Fibroblast of lung (primary cell): ENCODE measurements at regions not wholly inside any gene's neighbourhood (a gene's known extent, or its start where the extent isn't known, plus 50 kb on each side); places are given as distances from the start of the nearest gene placed in this dataset.

Experiments
- DNase-seq, 2 donors: peaks; one replicate each; pipeline versions ENCODE4 v3.0.0 to v3.0.0-alpha.2; 2010; ENCODE audit warnings: low read depth in 2 of 2
- H2AFZ ChIP-seq: 2 replicates; pipeline ENCODE4 v1.5.1; 2012; ENCODE audit warnings: low read length, control low read depth, inconsistent platforms
- H3K27ac ChIP-seq: 2 replicates; pipeline ENCODE4 v1.5.1; 2011; ENCODE audit warnings: low read length, control low read depth; ENCODE audit not compliant: insufficient read depth
- H3K27me3 ChIP-seq: 2 replicates; pipeline ENCODE4 v1.5.1; 2011; ENCODE audit warnings: mild to moderate bottlenecking, low read length; ENCODE audit not compliant: control insufficient read depth, insufficient read depth
- H3K36me3 ChIP-seq: 2 replicates; pipeline ENCODE4 v1.5.1; 2011; ENCODE audit warnings: low read length; ENCODE audit not compliant: control insufficient read depth, insufficient read depth
- H3K4me1 ChIP-seq: 2 replicates; pipeline ENCODE4 v1.5.1; 2011; ENCODE audit warnings: low read length; ENCODE audit not compliant: control insufficient read depth, insufficient read depth; ENCODE audit errors: extremely low read depth
- H3K4me2 ChIP-seq: 2 replicates; pipeline ENCODE4 v1.5.1; 2011; ENCODE audit warnings: low read length, control low read depth; ENCODE audit not compliant: insufficient read depth; ENCODE audit errors: extremely low read depth
- H3K4me3 ChIP-seq, 4 experiments: fragments of 200-600 bp in 1 of 4; sonication (generic) in 1 of 4; replicated peaks in 1 of 4; 2 replicates each; pipeline ENCODE4 v1.5.1; 2011 to 2016; ENCODE audit warnings: low read length in 4 of 4, low read depth in 3 of 4, mild to moderate bottlenecking in 3 of 4, control low read depth in 2 of 4, inconsistent platforms in 1 of 4, mixed read lengths in 1 of 4; ENCODE audit not compliant: insufficient read depth in 1 of 4; ENCODE audit errors: control extremely low read depth in 1 of 4
- H3K79me2 ChIP-seq: 2 replicates; pipeline ENCODE4 v1.5.1; 2012; ENCODE audit warnings: mild to moderate bottlenecking, low read length, inconsistent platforms; ENCODE audit not compliant: control insufficient read depth, insufficient read depth
- H3K9ac ChIP-seq: 2 replicates; pipeline ENCODE4 v1.5.1; 2011; ENCODE audit warnings: mild to moderate bottlenecking, low read length, control low read depth; ENCODE audit not compliant: insufficient read depth
- H3K9me3 ChIP-seq: 2 replicates; pipeline ENCODE4 v1.5.1; 2012; ENCODE audit warnings: low read depth, low read length; ENCODE audit not compliant: control insufficient read depth, insufficient read depth
- H4K20me1 ChIP-seq: 2 replicates; pipeline ENCODE4 v1.5.1; 2011; ENCODE audit warnings: low read length; ENCODE audit not compliant: control insufficient read depth, insufficient read depth; ENCODE audit errors: extremely low read depth
- EZH2 ChIP-seq: IDR thresholded peaks from 2 replicates; pipeline ENCODE4 v1.5.1; 2012; ENCODE audit warnings: low read length, control low read depth, mild to moderate bottlenecking; ENCODE audit errors: missing control alignments
- TF ChIP-seq, protein P1 (sequence below), 2 donors: IDR thresholded peaks in 1 of 2; conservative IDR thresholded peaks in 1 of 2; 1 replicate in 1 of 2; 2 replicates in 1 of 2; pipeline ENCODE4 v1.5.1; 2011 to 2012; ENCODE audit warnings: low read length in 2 of 2, control low read depth in 1 of 2, inconsistent platforms in 1 of 2, low read depth in 1 of 2, mild to moderate bottlenecking in 1 of 2

DNA sequence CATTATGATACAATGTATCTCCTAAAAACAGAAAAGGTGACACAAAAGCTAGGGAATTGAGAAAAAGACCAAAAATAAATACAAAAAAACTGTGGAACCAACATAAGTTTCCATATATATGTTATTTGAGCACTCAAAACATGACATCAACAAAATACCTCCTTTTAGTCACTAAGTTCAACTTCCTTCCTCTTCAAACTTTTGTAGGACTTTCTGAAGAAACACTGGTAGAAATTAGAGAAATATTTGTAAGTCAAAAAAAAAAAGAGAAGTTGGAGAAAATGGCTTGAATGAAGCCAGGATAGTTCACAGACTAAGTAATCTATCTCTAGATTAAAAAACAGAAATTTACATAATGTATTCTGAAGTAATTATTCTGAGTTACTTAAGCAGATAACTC, 208.4 kb upstream of the ALCAM start:
- H3K4me3 ChIP-seq: no peak overlapping the region
- H3K4me2 ChIP-seq: no peak overlapping the region
- no peaks in the 10 kb centered on the region for H3K27me3 ChIP-seq
- no peaks in the 10 kb centered on the region for H4K20me1 ChIP-seq
- no peak overlapping the region for H2AFZ ChIP-seq
- H3K4me1 ChIP-seq: no peaks in the 10 kb centered on the region
- H3K27ac ChIP-seq: no peak overlapping the region
- no peaks in the 10 kb centered on the region for H3K36me3 ChIP-seq
- H3K9ac ChIP-seq: no peak overlapping the region
- H3K79me2 ChIP-seq: no peaks in the 10 kb centered on the region
- no peak for TF ChIP-seq EZH2
- TF ChIP-seq, protein P1, sequence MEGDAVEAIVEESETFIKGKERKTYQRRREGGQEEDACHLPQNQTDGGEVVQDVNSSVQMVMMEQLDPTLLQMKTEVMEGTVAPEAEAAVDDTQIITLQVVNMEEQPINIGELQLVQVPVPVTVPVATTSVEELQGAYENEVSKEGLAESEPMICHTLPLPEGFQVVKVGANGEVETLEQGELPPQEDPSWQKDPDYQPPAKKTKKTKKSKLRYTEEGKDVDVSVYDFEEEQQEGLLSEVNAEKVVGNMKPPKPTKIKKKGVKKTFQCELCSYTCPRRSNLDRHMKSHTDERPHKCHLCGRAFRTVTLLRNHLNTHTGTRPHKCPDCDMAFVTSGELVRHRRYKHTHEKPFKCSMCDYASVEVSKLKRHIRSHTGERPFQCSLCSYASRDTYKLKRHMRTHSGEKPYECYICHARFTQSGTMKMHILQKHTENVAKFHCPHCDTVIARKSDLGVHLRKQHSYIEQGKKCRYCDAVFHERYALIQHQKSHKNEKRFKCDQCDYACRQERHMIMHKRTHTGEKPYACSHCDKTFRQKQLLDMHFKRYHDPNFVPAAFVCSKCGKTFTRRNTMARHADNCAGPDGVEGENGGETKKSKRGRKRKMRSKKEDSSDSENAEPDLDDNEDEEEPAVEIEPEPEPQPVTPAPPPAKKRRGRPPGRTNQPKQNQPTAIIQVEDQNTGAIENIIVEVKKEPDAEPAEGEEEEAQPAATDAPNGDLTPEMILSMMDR (conservative IDR thresholded peaks at IDR 0.05 in 1 of 2, IDR thresholded peaks at IDR 0.05 in 1 of 2; ENCODE audit: low read depth in 1 of 2, low read length in 2 of 2): no peak
- H3K9me3 ChIP-seq: no peaks in the 10 kb centered on the region
- DNase-seq: no peak

DNA sequence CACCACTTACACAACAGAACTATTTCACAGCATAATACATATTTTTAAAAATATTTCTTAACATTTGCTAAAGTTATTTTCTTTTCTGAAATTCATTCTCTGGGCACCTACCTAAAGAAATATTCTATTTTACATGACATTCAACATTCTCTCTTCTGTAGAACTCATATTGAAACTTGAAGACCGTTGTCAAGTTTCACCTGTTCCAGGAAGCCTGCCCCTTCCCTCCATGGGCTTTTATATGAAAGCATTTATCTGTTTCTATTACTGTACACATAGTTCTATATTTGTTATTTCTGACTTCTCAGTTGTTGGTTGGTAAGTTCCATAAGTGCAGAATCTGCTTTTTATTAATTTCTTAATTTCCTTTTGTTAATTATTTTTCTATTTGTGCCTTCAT, 204.3 kb upstream of the ALCAM start:
- Histone ChIP-seq H3K4me1 (no peaks in the 10 kb centered on the region), H3K27me3 (no peaks in the 10 kb centered on the region), H3K9me3 (no peaks in the 10 kb centered on the region), H3K4me2 (no peak overlapping the region), H3K79me2 (no peaks in the 10 kb centered on the region), H3K4me3 (no peak overlapping the region), H3K36me3 (no peaks in the 10 kb centered on the region), H3K27ac (no peak overlapping the region), H2AFZ (no peak overlapping the region), H3K9ac (no peak overlapping the region), H4K20me1 (no peaks in the 10 kb centered on the region)
- TF ChIP-seq, protein P1 (conservative IDR thresholded peaks at IDR 0.05 in 1 of 2, IDR thresholded peaks at IDR 0.05 in 1 of 2; ENCODE audit: low read depth in 1 of 2, low read length in 2 of 2): no peak
- TF ChIP-seq EZH2: no peak
- no peak for DNase-seq

DNA sequence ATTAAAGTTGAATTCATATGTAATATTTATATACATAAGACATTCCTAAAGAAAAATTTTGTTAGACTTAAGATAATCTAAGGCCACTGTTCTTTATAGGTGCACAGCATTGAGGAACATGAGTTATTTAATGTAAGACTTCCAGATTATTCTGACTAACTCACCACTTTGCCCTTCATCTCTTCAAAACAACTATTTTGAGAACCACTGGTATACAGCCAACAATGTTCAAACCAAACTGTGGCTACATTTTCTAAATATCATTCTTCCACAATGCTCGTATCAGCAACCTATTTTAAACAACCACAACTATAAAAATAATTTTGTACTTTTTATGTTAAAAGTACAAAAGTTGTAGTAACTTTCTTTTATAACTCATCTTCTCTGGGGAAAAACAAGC, 199.8 kb upstream of the ALCAM start:
- no peaks in the 10 kb centered on the region for H4K20me1 ChIP-seq
- H3K36me3 ChIP-seq: no peaks in the 10 kb centered on the region
- H3K27ac ChIP-seq: no peak overlapping the region
- H3K4me2 ChIP-seq: no peak overlapping the region
- DNase-seq: peak; percentile 53 to 72
- no peak for TF ChIP-seq EZH2
- TF ChIP-seq, protein P1 (conservative IDR thresholded peaks at IDR 0.05 in 1 of 2, IDR thresholded peaks at IDR 0.05 in 1 of 2; ENCODE audit: low read depth in 1 of 2, low read length in 2 of 2): no peak
- no peaks in the 10 kb centered on the region for H3K9me3 ChIP-seq
- H2AFZ ChIP-seq: no peak overlapping the region
- no peaks in the 10 kb centered on the region for H3K27me3 ChIP-seq
- H3K79me2 ChIP-seq: no peaks in the 10 kb centered on the region
- no peak overlapping the region for H3K9ac ChIP-seq
- H3K4me1 ChIP-seq: no peaks in the 10 kb centered on the region
- H3K4me3 ChIP-seq: no peak overlapping the region
